ENCODE measurements at regions not wholly inside any gene's neighbourhood (a gene's known extent, or its start where the extent isn't known, plus 50 kb on each side); places are given as distances from the start of the nearest gene placed in this dataset.

- DNase-seq (ENCODE audit: low read depth in 1 of 2, low spot score in 1 of 2): no peak
Measured at GRCh38 chr18:40099641-40100040, 1855.4 kb upstream of the PIK3C3 start.

GRCh38 chr18:40096675-40097074, 1858.4 kb upstream of the PIK3C3 start:
- no peak for DNase-seq (ENCODE audit: low read depth in 1 of 2, low spot score in 1 of 2)

- no peak for DNase-seq (ENCODE audit: low read depth in 1 of 2, low spot score in 1 of 2)
Measured at GRCh38 chr18:40094441-40094840, 1860.6 kb upstream of the PIK3C3 start.

- DNase-seq (ENCODE audit: low read depth in 1 of 2, low spot score in 1 of 2): no peak
Measured at GRCh38 chr18:40088130-40088529, 1866.9 kb upstream of the PIK3C3 start.

GRCh38 chr18:40079786-40080185, 1875.2 kb upstream of the PIK3C3 start:
- DNase-seq (ENCODE audit: low read depth in 1 of 2, low spot score in 1 of 2): no peak

- DNase-seq (ENCODE audit: low read depth in 1 of 2, low spot score in 1 of 2): no peak
Measured at GRCh38 chr18:40075616-40076015, 1879.4 kb upstream of the PIK3C3 start.

- no peak for DNase-seq (ENCODE audit: low read depth in 1 of 2, low spot score in 1 of 2)
Measured at GRCh38 chr18:40072761-40073160, 1882.3 kb upstream of the PIK3C3 start.

- no peak for DNase-seq (ENCODE audit: low read depth in 1 of 2, low spot score in 1 of 2)
Measured at GRCh38 chr18:40066368-40066767, 1888.7 kb upstream of the PIK3C3 start.

GRCh38 chr18:40063488-40063887, 1891.5 kb upstream of the PIK3C3 start:
- no peak for DNase-seq (ENCODE audit: low read depth in 1 of 2, low spot score in 1 of 2)

GRCh38 chr18:40061086-40061485, 1893.9 kb upstream of the PIK3C3 start:
- no peak for DNase-seq (ENCODE audit: low read depth in 1 of 2, low spot score in 1 of 2)

GRCh38 chr18:40060562-40060961, 1894.5 kb upstream of the PIK3C3 start:
- DNase-seq (ENCODE audit: low read depth in 1 of 2, low spot score in 1 of 2): no peak

GRCh38 chr18:40058811-40059570, 1896.0 kb upstream of the PIK3C3 start:
- no peak for DNase-seq (ENCODE audit: low read depth in 1 of 2, low spot score in 1 of 2)

- DNase-seq (ENCODE audit: low read depth in 1 of 2, low spot score in 1 of 2): no peak
Measured at GRCh38 chr18:40056079-40056692, 1898.8 kb upstream of the PIK3C3 start.

- DNase-seq (ENCODE audit: low read depth in 1 of 2, low spot score in 1 of 2): no peak
Measured at GRCh38 chr18:40055262-40055661, 1899.8 kb upstream of the PIK3C3 start.

GRCh38 chr18:40049716-40050115, 1905.3 kb upstream of the PIK3C3 start:
- no peak for DNase-seq (ENCODE audit: low read depth in 1 of 2, low spot score in 1 of 2)

- no peak for DNase-seq (ENCODE audit: low read depth in 1 of 2, low spot score in 1 of 2)
Measured at GRCh38 chr18:40048886-40049650, 1906.0 kb upstream of the PIK3C3 start.

GRCh38 chr18:40048253-40048652, 1906.8 kb upstream of the PIK3C3 start:
- no peak for DNase-seq (ENCODE audit: low read depth in 1 of 2, low spot score in 1 of 2)

- no peak for DNase-seq (ENCODE audit: low read depth in 1 of 2, low spot score in 1 of 2)
Measured at GRCh38 chr18:40046596-40046995, 1908.4 kb upstream of the PIK3C3 start.

GRCh38 chr18:40041951-40042350, 1913.1 kb upstream of the PIK3C3 start:
- DNase-seq (ENCODE audit: low read depth in 1 of 2, low spot score in 1 of 2): no peak

- no peak for DNase-seq (ENCODE audit: low read depth in 1 of 2, low spot score in 1 of 2)
Measured at GRCh38 chr18:40040574-40040973, 1914.5 kb upstream of the PIK3C3 start.

- no peak for DNase-seq (ENCODE audit: low read depth in 1 of 2, low spot score in 1 of 2)
Measured at GRCh38 chr18:40037356-40037755, 1917.7 kb upstream of the PIK3C3 start.

GRCh38 chr18:40036861-40037260, 1918.2 kb upstream of the PIK3C3 start:
- no peak for DNase-seq (ENCODE audit: low read depth in 1 of 2, low spot score in 1 of 2)

Measured in stimulated activated CD4-positive, alpha-beta T cell treated with anti-CD3 and anti-CD28 coated beads, Interleukin-15, amount 100 ng/mL, for 1 hour (primary cell).